GM12878 (cell line): ENCODE measurements at regions not wholly inside any gene's neighbourhood (a gene's known extent, or its start where the extent isn't known, plus 50 kb on each side); places are given as distances from the start of the nearest gene placed in this dataset.

ENCODE experiments used
- ATAC-seq: fragments of 200-7000 bp; cut with Tn5 transposase; 3 replicates; pipeline ENCODE4 v1.9.1; 2020; ENCODE audit warnings: mild to moderate bottlenecking, moderate library complexity
- BruUV-seq: library from RNA; stranded (reverse); fragments of 400-500 nt; replicated peaks from 2 replicates; lab custom pipeline; 2021; lab: Mats Ljungman, UMichigan
- CTCF ChIA-PET: fragments of 300-600 bp; sonication (Branson Sonifier 250); formaldehyde crosslinking; extraction: SDS; loops from one replicate; lab custom pipeline; 2021; ENCODE audit warnings: inconsistent platforms; lab: Yijun Ruan, JAX
- POLR2A ChIA-PET: fragments of 350-600 bp; formaldehyde crosslinking; extraction: SDS; loops from one replicate; lab custom pipeline; 2021; ENCODE audit warnings: inconsistent platforms; lab: Charles Lee
- RAD21 ChIA-PET: fragments of 300-600 bp; sonication (Branson Sonifier 250); formaldehyde crosslinking; loops from one replicate; lab custom pipeline; 2023; ENCODE audit warnings: antibody characterized with exemption; ENCODE audit not compliant: unreplicated experiment; lab: Charles Lee
- SMC1A ChIA-PET: fragments of 300-600 bp; sonication (Branson Sonifier 250); formaldehyde crosslinking; loops from one replicate; lab custom pipeline; 2023; ENCODE audit not compliant: unreplicated experiment, uncharacterized antibody; lab: Charles Lee
- DNase-seq: peaks from one replicate; pipeline ENCODE4 v3.0.0-alpha.2; 2011; ENCODE audit warnings: low read depth, low spot score
- FAIRE-seq: peaks from 3 replicates; lab custom pipeline; 2011; peaks lifted over from hg19 to GRCh38; lab: Jason Lieb, UNC
- H2AFZ ChIP-seq: 2 replicates; pipeline ENCODE4 v1.6.0; 2011; ENCODE audit warnings: low read depth, low read length, control low read depth; ENCODE audit not compliant: control insufficient read depth
- H3K27ac ChIP-seq: 2 replicates; pipeline ENCODE4 v1.5.1; 2011; ENCODE audit warnings: control low read depth; ENCODE audit not compliant: control insufficient read depth, insufficient read depth
- H3K27me3 ChIP-seq, 2 experiments: replicated peaks in 1 of 2; 2 replicates each; pipeline versions ENCODE4 v1.6.0 to v1.6.1; 2011; ENCODE audit warnings: low read length in 1 of 2; ENCODE audit not compliant: control insufficient read depth in 2 of 2, insufficient read depth in 2 of 2
- H3K36me3 ChIP-seq, 2 experiments: 2 replicates each; pipeline ENCODE4 v1.5.1; 2011; ENCODE audit warnings: low read length in 1 of 2; ENCODE audit not compliant: control insufficient read depth in 2 of 2, insufficient read depth in 2 of 2
- H3K4me1 ChIP-seq: 2 replicates; pipeline ENCODE4 v1.6.1; 2011; ENCODE audit warnings: mild to moderate bottlenecking, low read length, moderate library complexity, mixed read lengths; ENCODE audit not compliant: control insufficient read depth, insufficient read depth
- H3K4me2 ChIP-seq: 2 replicates; pipeline ENCODE4 v1.6.0; 2011; ENCODE audit warnings: control low read depth; ENCODE audit not compliant: control insufficient read depth, insufficient read depth
- H3K4me3 ChIP-seq: fragments of 200-600 bp; sonication (generic); 2 replicates; pipeline ENCODE4 v1.5.1; 2016
- H3K79me2 ChIP-seq: 2 replicates; pipeline ENCODE4 v1.6.0; 2011; ENCODE audit warnings: low read length; ENCODE audit not compliant: control insufficient read depth, insufficient read depth
- H3K9ac ChIP-seq: 2 replicates; pipeline ENCODE4 v1.8.0; 2011; ENCODE audit warnings: low read length, control low read depth, mixed read lengths; ENCODE audit not compliant: control insufficient read depth, insufficient read depth
- H3K9me3 ChIP-seq: replicated peaks from 3 replicates; pipeline ENCODE4 v1.5.1; 2011; ENCODE audit warnings: mild to moderate bottlenecking, low read length; ENCODE audit not compliant: control insufficient read depth, insufficient read depth
- H4K20me1 ChIP-seq: 2 replicates; pipeline ENCODE4 v1.6.0; 2011; ENCODE audit not compliant: control insufficient read depth, insufficient read depth
- BHLHE40 ChIP-seq, 2 experiments: fragments of 450-650 bp in 1 of 2; IDR thresholded peaks; 2 replicates each; pipeline ENCODE4 v1.6.1; 2011 to 2017; ENCODE audit warnings: low read depth in 2 of 2, borderline replicate concordance in 1 of 2, improper control_type of control experiment in 1 of 2, low read length in 1 of 2, mild to moderate bottlenecking in 1 of 2
- BRCA1 ChIP-seq: IDR thresholded peaks from 2 replicates; pipeline ENCODE4 v1.6.1; 2011; ENCODE audit warnings: low read depth, low read length, improper control_type of control experiment
- KLF5 ChIP-seq: fragments of 450-650 bp; IDR thresholded peaks from 2 replicates; pipeline ENCODE4 v1.6.1; 2014; ENCODE audit warnings: mild to moderate bottlenecking; ENCODE audit not compliant: partially characterized antibody
- SRF ChIP-seq, 2 experiments: IDR thresholded peaks; 2 replicates each; pipeline ENCODE4 v1.6.1; 2011; ENCODE audit warnings: low read depth in 2 of 2, low read length in 2 of 2, mild to moderate bottlenecking in 1 of 2, moderate library complexity in 1 of 2
- TCF7 ChIP-seq: IDR thresholded peaks from 2 replicates; pipeline ENCODE4 v1.6.1; 2014; ENCODE audit warnings: antibody characterized with exemption, borderline replicate concordance
- ZNF207 ChIP-seq: fragments of 450-650 bp; IDR thresholded peaks from 2 replicates; pipeline ENCODE4 v1.6.1; 2014; ENCODE audit warnings: antibody characterized with exemption, mild to moderate bottlenecking, borderline replicate concordance
- ZNF24 ChIP-seq: fragments of 450-650 bp; IDR thresholded peaks from 2 replicates; pipeline ENCODE4 v1.6.1; 2017; ENCODE audit warnings: antibody characterized with exemption, mild to moderate bottlenecking
- WGBS: methylation state at CpG from one replicate; pipeline ENCODE4 v1.1.6; 2016; ENCODE audit warnings: low lambda C conversion rate; ENCODE audit not compliant: insufficient replicate concordance, insufficient coverage; ENCODE audit errors: missing lambda C conversion rate; 5-methylcytosine and 5-hydroxymethylcytosine counted together
- in situ Hi-C: fragments of 300-500 bp; cut with MboI; formaldehyde crosslinking; loops from 9 replicates; pipeline ENCODE4 v1.14.3; 2018; ENCODE audit warnings: mixed read lengths
- intact Hi-C: fragments of 100-400 bp; cut with micrococcal nuclease; formaldehyde crosslinking; loops from one replicate; pipeline ENCODE4 v1.14.2; 2022; ENCODE audit not compliant: unreplicated experiment

GRCh38 chr4:53721263-53721662 lies 130.0 kb upstream of the LNX1 start (continued):
- no peak for TF ChIP-seq BHLHE40 (IDR thresholded peaks at IDR 0.05; ENCODE audit: borderline replicate concordance in 1 of 2, low read depth in 2 of 2, low read length in 1 of 2)

GRCh38 chr4:53720776-53721175 lies 129.5 kb upstream of the LNX1 start:
- H3K27me3 ChIP-seq: no peaks in the 10 kb centered on the region
- no peak overlapping the region for H3K4me2 ChIP-seq
- in situ Hi-C loops (no loop called here), intact Hi-C loops (no loop called here)
- POLR2A ChIA-PET: no interaction called here
- SMC1A ChIA-PET: no interaction called here
- H3K4me1 ChIP-seq: no peaks in the 10 kb centered on the region
- RAD21 ChIA-PET: no interaction called here
- no peak overlapping the region for H3K4me3 ChIP-seq
- no peaks in the 10 kb centered on the region for H4K20me1 ChIP-seq
- no peaks in the 10 kb centered on the region for H3K79me2 ChIP-seq
- no peak overlapping the region for H3K27ac ChIP-seq
- FAIRE-seq (no peak), ATAC-seq (no peak), DNase-seq (no peak)
- H3K36me3 ChIP-seq: no peaks in the 10 kb centered on the region
- TF ChIP-seq ZNF207: no peak
- TF ChIP-seq TCF7: no peak
- no peak for TF ChIP-seq BRCA1
- TF ChIP-seq SRF (IDR thresholded peaks at IDR 0.05; ENCODE audit: low read depth in 2 of 2, low read length in 2 of 2): no peak
- TF ChIP-seq ZNF24: no peak
- TF ChIP-seq KLF5: no peak
- no peak overlapping the region for H3K9ac ChIP-seq
- 23% methylated on average over 5 of the region's 5 CpGs for WGBS
- no peaks in the 10 kb centered on the region; the same call in 2 of the 3 replicates for H3K9me3 ChIP-seq
- no peak overlapping the region for H2AFZ ChIP-seq
- CTCF ChIA-PET: interaction anchor here (1.7 kb wide), 1 partner anchor 14 kb away, joined by 5 read pairs; no protein-coding TSS in a partner anchor
- no TSS peak for BruUV-seq
